ENCODE measurements at regions not wholly inside any gene's neighbourhood (a gene's known extent, or its start where the extent isn't known, plus 50 kb on each side); places are given as distances from the start of the nearest gene placed in this dataset.

DNA sequence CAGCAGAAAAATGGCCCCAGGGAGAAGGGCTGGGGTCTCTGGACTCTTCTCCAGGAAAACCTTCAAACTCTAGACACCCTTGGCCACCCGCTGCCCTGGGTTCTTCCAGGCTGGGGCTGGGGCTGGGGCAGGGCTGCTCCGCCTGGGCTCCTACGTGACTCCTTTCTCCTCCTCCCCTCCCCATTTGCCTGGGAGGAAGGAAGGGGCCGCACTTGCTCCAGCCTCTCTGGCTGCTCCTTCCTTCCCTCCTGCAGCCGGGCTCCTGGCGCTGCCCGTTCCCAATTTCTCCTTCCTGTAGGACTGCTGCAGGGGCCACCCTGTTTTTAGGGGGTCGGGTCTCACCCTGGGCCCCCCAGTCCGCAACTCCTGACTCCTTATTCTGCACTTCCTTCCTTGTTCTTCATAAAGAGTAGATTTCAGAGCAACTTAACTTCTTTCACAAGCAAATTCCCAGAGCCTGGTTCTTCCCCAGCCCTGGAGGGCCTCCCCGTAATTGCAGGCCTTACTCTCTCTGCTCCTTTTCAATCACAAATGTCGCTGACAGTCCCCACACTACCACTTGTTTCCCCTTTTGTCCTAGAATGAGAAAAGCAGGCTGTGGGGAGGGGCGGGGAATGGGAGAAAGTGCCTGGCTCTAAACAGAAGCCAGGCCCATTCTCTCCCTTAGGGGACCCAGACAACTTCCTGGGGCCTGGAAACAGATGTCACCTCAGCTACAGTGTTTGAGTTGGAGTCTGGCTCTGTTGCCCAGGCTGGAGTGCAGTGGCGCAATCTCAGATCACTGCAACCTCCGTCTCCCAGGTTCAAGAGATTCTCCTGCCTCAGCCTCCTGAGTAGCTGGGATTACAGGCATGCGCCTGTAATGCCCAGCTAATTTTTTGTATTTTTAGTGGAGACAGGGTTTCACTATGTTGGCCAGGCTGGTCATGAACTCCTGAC, 137.8 kb downstream of the ENGASE start:
- 32% methylated on average over 13 of the region's 15 CpGs for WGBS (ENCODE audit: insufficient coverage, low coverage, low lambda C conversion rate, missing lambda C conversion rate)
- H3K4me3 ChIP-seq: no peak overlapping the region
- H3K36me3 ChIP-seq: no peaks in the 10 kb centered on the region
- H3K27me3 ChIP-seq: no peaks in the 10 kb centered on the region
- no peak for DNase-seq
- H3K9me3 ChIP-seq: no peaks in the 10 kb centered on the region
- intact Hi-C loops (cut with DNase I): loop anchor here in 1 of 2 donors (10.0 kb wide), 1 partner anchor 58 kb away; no protein-coding TSS in a partner anchor
- H3K4me1 ChIP-seq: no peaks in the 10 kb centered on the region
- ATAC-seq: no peak
- no peak for TF ChIP-seq POLR2A (IDR thresholded peaks at IDR 0.05)
- TF ChIP-seq, protein P1, sequence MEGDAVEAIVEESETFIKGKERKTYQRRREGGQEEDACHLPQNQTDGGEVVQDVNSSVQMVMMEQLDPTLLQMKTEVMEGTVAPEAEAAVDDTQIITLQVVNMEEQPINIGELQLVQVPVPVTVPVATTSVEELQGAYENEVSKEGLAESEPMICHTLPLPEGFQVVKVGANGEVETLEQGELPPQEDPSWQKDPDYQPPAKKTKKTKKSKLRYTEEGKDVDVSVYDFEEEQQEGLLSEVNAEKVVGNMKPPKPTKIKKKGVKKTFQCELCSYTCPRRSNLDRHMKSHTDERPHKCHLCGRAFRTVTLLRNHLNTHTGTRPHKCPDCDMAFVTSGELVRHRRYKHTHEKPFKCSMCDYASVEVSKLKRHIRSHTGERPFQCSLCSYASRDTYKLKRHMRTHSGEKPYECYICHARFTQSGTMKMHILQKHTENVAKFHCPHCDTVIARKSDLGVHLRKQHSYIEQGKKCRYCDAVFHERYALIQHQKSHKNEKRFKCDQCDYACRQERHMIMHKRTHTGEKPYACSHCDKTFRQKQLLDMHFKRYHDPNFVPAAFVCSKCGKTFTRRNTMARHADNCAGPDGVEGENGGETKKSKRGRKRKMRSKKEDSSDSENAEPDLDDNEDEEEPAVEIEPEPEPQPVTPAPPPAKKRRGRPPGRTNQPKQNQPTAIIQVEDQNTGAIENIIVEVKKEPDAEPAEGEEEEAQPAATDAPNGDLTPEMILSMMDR (IDR thresholded peaks at IDR 0.05): no peak
- H3K27ac ChIP-seq: no peak overlapping the region

GRCh38 chr17:79211061-79211770, 136.6 kb downstream of the ENGASE start:
- TF ChIP-seq, protein P1 (IDR thresholded peaks at IDR 0.05): no peak
- no peak for TF ChIP-seq POLR2A (IDR thresholded peaks at IDR 0.05)
- Histone ChIP-seq H3K9me3 (no peaks in the 10 kb centered on the region), H3K27me3 (no peaks in the 10 kb centered on the region), H3K27ac (no peak overlapping the region), H3K4me3 (no peak overlapping the region), H3K4me1 (no peaks in the 10 kb centered on the region), H3K36me3 (no peaks in the 10 kb centered on the region)
- no peak for ATAC-seq
- DNase-seq: no peak
- intact Hi-C loops (cut with DNase I): loop anchor here in 1 of 2 donors (10.0 kb wide), 1 partner anchor 56 kb away; no protein-coding TSS in a partner anchor
- WGBS (ENCODE audit: insufficient coverage, low coverage, low lambda C conversion rate, missing lambda C conversion rate): 64% methylated on average over 6 of the region's 28 CpGs

DNA sequence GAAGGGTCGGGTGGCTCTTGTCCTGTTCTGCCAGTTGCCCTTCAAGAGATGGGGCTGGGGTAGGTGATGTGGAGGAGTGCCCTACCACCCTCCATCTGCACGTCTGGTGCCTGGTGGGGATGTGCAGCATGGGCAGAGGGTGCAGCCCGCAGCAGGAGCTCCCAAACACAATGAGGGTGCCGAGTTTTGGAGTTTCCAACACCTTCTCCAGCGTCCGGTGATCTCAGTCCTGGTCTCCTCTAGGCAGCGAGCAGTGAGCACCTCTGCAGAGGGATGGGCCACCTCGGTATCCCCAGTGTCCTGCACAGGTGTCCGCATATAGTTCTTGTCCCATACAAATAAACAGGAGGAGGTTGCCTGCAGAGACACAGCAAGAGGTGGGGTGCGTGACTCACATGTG, 136.0 kb downstream of the ENGASE start:
- DNase-seq: no peak
- Histone ChIP-seq H3K9me3 (no peaks in the 10 kb centered on the region), H3K36me3 (no peaks in the 10 kb centered on the region), H3K4me1 (no peaks in the 10 kb centered on the region), H3K27me3 (no peaks in the 10 kb centered on the region), H3K4me3 (no peak overlapping the region), H3K27ac (no peak overlapping the region)
- ATAC-seq: no peak
- WGBS (ENCODE audit: insufficient coverage, low coverage, low lambda C conversion rate, missing lambda C conversion rate): no CpG with 5 or more reads among the region's 10 CpGs
- intact Hi-C loops (cut with DNase I): loop anchor here in 1 of 2 donors (10.0 kb wide), 1 partner anchor 56 kb away; no protein-coding TSS in a partner anchor
- TF ChIP-seq POLR2A (IDR thresholded peaks at IDR 0.05): no peak
- TF ChIP-seq, protein P1 (IDR thresholded peaks at IDR 0.05): no peak

GRCh38 chr17:79207960-79208359, 133.3 kb downstream of the ENGASE start:
- DNase-seq (no peak), ATAC-seq (no peak)
- 21% methylated on average over 9 of the region's 13 CpGs for WGBS (ENCODE audit: insufficient coverage, low coverage, low lambda C conversion rate, missing lambda C conversion rate)
- intact Hi-C loops (cut with DNase I): no loop called here
- Histone ChIP-seq H3K9me3 (no peaks in the 10 kb centered on the region), H3K4me3 (no peak overlapping the region), H3K27me3 (no peaks in the 10 kb centered on the region), H3K36me3 (no peaks in the 10 kb centered on the region), H3K27ac (no peak overlapping the region), H3K4me1 (no peaks in the 10 kb centered on the region)
- TF ChIP-seq, protein P1 (IDR thresholded peaks at IDR 0.05): no peak
- no peak for TF ChIP-seq POLR2A (IDR thresholded peaks at IDR 0.05)
